ENCODE measurements at regions not wholly inside any gene's neighbourhood (a gene's known extent, or its start where the extent isn't known, plus 50 kb on each side); places are given as distances from the start of the nearest gene placed in this dataset.
A peak's percentile ranks its signal among the peaks of the same experiment; 100 is the strongest.

DNA sequence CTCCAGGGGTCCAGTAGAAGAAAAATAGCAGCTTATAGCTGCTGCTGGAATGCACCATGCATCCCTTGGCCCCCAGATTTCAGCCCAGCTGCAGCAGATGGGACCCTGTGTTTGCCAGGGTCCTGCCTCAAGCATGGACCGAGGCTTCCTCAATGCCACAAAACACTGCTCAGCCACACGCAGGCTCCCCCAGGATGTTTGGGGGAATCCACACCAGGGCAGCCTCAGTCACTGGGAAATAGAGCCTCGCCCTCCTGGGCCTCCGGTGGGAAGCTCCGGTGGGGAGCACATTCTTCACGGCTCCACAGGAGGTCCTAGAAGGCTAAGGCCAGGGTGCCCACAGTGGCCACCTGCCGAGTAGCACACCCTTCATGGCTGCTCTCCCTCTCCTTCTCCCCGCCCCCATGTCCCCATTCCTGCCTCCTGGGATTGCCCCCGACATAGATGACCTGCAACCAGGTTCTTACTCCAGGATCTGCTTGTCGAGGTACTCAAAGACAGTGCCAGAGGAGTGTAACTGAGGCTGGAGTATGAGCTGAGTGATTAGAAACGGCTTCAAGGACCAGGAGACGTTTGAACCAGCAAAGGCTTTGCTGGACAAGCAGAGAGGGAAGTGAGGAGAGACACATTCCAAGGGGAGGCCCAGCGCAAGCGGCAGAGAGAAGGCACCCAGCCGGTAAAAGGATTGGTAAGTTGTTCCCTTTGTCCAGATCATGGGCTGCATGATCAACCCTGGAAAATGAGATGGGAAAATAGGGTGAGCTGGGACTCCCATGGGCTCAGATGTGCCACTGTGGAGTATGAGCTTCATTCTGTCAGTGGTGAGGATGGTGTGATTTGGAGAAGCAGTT lies 110.7 kb upstream of the UQCRFS1 start:
- CTCF ChIA-PET = no interaction called here
- TF ChIP-seq, protein P1, sequence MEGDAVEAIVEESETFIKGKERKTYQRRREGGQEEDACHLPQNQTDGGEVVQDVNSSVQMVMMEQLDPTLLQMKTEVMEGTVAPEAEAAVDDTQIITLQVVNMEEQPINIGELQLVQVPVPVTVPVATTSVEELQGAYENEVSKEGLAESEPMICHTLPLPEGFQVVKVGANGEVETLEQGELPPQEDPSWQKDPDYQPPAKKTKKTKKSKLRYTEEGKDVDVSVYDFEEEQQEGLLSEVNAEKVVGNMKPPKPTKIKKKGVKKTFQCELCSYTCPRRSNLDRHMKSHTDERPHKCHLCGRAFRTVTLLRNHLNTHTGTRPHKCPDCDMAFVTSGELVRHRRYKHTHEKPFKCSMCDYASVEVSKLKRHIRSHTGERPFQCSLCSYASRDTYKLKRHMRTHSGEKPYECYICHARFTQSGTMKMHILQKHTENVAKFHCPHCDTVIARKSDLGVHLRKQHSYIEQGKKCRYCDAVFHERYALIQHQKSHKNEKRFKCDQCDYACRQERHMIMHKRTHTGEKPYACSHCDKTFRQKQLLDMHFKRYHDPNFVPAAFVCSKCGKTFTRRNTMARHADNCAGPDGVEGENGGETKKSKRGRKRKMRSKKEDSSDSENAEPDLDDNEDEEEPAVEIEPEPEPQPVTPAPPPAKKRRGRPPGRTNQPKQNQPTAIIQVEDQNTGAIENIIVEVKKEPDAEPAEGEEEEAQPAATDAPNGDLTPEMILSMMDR (conservative IDR thresholded peaks at IDR 0.05; ENCODE audit: low read depth) = no peak
- H3K27ac ChIP-seq = no peak overlapping the region
- no peak for DNase-seq (ENCODE audit: low spot score)
- POLR2A ChIA-PET (ENCODE audit: low non-redundant PET) = no interaction called here

DNA sequence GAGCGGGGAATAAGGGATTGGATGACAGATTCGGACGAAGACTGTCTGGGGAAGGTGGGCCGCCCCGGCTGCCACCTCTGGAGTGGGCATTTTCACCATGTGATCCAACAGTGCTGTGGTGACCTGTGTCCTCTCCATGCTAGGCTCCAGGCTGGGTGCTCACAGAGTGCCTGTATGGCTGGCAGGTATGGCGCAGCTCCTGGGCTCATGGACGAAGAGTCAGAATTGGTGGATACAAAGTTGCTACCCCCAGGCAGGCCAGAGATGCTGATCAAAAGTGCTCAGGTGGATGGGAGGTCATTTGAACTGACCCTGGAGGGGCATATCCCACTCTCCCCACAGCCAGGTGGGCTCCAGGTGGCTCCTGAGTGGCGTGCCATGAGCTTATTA lies 111.3 kb upstream of the UQCRFS1 start:
- TF ChIP-seq, protein P1 (conservative IDR thresholded peaks at IDR 0.05; ENCODE audit: low read depth) = no peak
- DNase-seq (ENCODE audit: low spot score) = no peak
- H3K27ac ChIP-seq = no peak overlapping the region
- CTCF ChIA-PET = no interaction called here
- POLR2A ChIA-PET (ENCODE audit: low non-redundant PET) = no interaction called here

DNA sequence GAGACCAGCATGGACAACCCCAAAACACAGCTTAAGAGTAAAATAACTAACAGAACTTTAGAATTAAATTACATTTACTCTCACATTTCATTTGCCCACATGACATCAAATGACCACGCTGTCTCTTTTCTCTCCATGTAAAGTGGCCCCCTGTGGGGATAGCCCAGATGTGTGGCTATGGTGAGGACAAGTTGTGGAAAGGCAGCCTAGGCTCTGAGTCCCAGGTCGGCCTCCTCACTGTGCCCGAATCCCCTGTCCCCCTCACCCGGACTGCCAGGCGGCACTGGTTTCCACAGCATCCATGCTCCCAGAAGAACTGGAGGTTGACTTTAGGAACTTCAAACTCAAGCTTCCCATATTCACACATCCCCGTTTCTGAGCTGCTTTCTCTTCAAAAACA lies 111.8 kb upstream of the UQCRFS1 start:
- H3K27ac ChIP-seq = no peak overlapping the region
- TF ChIP-seq, protein P1 (conservative IDR thresholded peaks at IDR 0.05; ENCODE audit: low read depth) = no peak
- no peak for DNase-seq (ENCODE audit: low spot score)
- POLR2A ChIA-PET (ENCODE audit: low non-redundant PET) = no interaction called here
- CTCF ChIA-PET = no interaction called here

DNA sequence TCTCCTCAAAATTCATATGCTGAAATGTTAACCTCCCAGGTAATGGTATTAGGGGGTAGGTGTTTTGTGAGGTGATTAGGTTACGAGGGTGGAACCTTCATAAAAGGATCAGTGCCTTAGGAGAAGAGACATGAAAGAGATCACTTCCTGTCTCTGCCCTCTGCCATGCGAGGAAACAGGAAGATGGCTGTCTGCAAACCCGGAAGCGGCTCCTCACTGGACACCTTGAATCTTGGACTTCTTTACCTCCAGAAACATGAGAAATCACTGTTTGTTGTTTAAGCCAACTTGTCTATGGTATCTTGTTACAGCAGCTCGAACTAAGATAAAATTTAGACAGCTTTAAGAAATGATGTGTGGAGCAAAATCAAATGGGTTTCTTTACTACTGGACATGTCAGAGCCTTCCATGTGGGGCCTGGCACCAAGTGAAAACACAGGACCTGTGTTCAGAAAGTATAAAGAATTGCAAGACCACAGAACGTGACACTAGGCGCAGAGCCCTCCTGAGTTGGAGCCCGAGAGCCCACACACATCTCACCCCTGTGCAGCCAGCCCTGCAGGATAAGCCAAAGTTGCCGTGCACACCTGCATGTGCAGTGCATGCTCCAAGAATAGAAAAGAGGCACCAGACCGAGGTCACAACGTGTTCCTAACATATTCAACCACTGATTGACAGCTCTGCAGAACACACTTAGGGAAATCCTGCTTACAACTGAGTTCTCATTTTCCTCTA lies 112.5 kb upstream of the UQCRFS1 start:
- DNase-seq (ENCODE audit: low spot score) = no peak
- TF ChIP-seq, protein P1 (conservative IDR thresholded peaks at IDR 0.05; ENCODE audit: low read depth) = no peak
- no peak overlapping the region for H3K27ac ChIP-seq
- CTCF ChIA-PET = no interaction called here
- POLR2A ChIA-PET (ENCODE audit: low non-redundant PET) = no interaction called here

DNA sequence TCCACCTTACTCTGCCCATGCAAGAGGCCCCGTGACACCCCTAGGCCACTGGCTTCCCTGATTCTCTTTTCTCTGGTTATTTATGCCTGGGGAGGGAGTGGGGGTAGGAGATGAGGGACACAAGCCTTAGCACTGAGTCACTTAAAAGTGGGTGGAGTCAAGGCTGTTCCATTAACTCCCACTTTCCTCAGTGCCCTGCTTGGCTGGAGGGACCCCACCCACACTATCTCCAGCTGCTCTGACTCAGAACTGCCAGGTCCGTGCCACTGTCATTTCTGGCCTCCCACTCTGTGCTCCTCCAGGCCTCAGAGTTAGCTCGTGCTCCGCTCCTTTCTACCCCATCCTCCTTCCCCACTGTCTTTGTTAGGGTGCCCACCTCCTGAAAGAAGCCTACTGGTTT lies 113.4 kb upstream of the UQCRFS1 start:
- TF ChIP-seq, protein P1 (conservative IDR thresholded peaks at IDR 0.05; ENCODE audit: low read depth) = no peak
- no peak overlapping the region for H3K27ac ChIP-seq
- CTCF ChIA-PET = interaction anchor here (0.6 kb wide), 1 partner anchor 15 kb away, joined by 3 read pairs; no protein-coding TSS in a partner anchor
- POLR2A ChIA-PET (ENCODE audit: low non-redundant PET) = no interaction called here
- peak; percentile 8 for DNase-seq (ENCODE audit: low spot score)

DNA sequence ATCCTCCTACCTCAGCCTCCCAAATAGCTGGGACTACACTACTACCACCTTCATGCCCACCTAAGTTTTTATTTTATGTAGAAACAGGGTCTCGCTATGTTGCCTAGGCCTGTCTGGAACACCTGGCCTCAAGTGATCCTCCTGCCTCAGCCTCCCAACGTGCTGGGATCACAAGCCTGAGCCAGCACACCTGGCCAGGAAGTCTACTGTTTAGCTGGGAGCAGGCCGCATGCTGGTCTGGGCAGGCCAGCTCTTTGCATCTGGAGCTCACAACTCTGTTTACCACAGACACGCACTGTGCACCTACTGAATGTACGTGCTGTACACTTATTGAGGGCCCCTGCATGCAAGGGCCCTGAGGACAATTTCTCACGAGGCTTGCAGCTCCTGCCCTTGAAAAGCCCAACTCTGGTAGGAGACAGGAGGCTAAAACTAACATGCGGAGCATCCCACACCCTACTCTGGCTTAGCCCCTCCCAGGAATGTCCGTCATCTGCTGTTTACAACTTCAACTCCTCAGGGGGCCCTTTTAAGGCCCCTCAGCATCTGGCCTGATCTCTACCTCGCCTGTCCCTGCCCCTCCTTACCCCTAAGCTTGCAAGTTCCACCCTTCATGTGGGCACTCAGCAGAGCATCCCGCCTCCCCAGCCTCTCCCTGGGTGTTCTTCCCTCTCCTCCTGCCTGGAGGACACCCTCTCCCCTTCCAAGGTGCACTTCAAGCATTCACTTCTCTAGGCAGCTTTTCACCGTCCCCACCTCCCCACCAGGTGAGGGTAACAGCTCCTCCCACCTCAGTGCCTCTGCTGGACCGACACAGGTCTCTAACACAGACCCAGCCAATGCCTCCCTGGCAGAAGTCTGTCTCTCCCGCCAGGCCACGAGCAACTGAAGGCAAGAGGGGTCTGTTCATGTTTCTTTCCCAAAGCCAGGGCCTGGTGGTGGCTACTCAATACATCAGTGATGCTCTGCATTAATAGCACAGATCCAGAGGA lies 114.2 kb upstream of the UQCRFS1 start:
- no peak for DNase-seq (ENCODE audit: low spot score)
- POLR2A ChIA-PET (ENCODE audit: low non-redundant PET) = no interaction called here
- TF ChIP-seq, protein P1 (conservative IDR thresholded peaks at IDR 0.05; ENCODE audit: low read depth) = no peak
- CTCF ChIA-PET = no interaction called here
- H3K27ac ChIP-seq = no peak overlapping the region
